GM23248 (cell line): ENCODE measurements at regions not wholly inside any gene's neighbourhood (a gene's known extent, or its start where the extent isn't known, plus 50 kb on each side); places are given as distances from the start of the nearest gene placed in this dataset.

Experiments
- EZH2 ChIP-seq: fragments of 200-600 bp; sonication (generic); IDR thresholded peaks from 2 replicates; pipeline ENCODE4 v1.6.1; 2018; ENCODE audit warnings: antibody characterized with exemption, mild to moderate bottlenecking; ENCODE audit not compliant: insufficient read depth, poor library complexity, severe bottlenecking
- EZH2phosphoT487 ChIP-seq: fragments of 200-600 bp; sonication (generic); IDR thresholded peaks from 2 replicates; pipeline ENCODE4 v1.6.1; 2018; ENCODE audit warnings: antibody characterized with exemption, moderate library complexity, mild to moderate bottlenecking, low read depth; ENCODE audit not compliant: insufficient read depth

DNA sequence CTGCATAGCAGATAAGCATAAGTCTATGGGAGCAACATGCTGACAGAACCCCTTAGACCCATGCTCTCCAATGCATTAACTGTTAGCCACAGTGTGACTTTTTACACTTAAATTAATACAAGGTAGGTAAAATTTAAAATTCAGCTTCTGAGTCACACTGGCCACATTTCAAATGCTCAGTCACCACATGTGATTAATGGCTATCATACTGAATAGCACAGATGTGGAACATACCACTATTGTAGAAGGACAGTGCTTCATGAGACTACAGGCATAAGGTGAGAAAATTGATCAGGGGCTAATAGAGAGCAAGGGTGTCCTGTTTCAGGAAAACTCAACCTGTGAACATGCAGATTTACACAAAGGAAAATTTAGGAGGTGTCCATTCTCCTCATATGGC is 357.0 kb upstream of the SEMA6D start:
- no peak for TF ChIP-seq EZH2phosphoT487
- no peak for TF ChIP-seq EZH2
